Activated T-cell treated with anti-CD3 and anti-CD28 coated beads, Interleukin-2, amount 50 U/mL, for 4 hours (primary cell): ENCODE measurements at regions not wholly inside any gene's neighbourhood (a gene's known extent, or its start where the extent isn't known, plus 50 kb on each side); places are given as distances from the start of the nearest gene placed in this dataset.

Experiments
- ATAC-seq, 2 donors: fragments of 200-7000 bp; cut with Tn5 transposase; one replicate each; pipeline ENCODE4 v1.10.0; 2021
- DNase-seq: peaks from one replicate; pipeline ENCODE4 v3.0.0-alpha.2; 2020
- H3K27me3 Mint-ChIP-seq: one replicate; pipeline ENCODE4 v1.8.0; 2021; ENCODE audit warnings: low read depth, mixed read lengths
- H3K36me3 Mint-ChIP-seq: one replicate; pipeline ENCODE4 v1.8.0; 2022; ENCODE audit warnings: mixed read lengths; ENCODE audit not compliant: insufficient read depth
- H3K4me1 Mint-ChIP-seq: one replicate; pipeline ENCODE4 v1.8.0; 2021; ENCODE audit warnings: low read depth, mixed read lengths
- H3K4me3 Mint-ChIP-seq: one replicate; pipeline ENCODE4 v1.8.0; 2021; ENCODE audit warnings: mild to moderate bottlenecking, moderate library complexity, mixed read lengths
- H3K9me3 Mint-ChIP-seq: one replicate; pipeline ENCODE4 v1.8.0; 2021; ENCODE audit warnings: mixed read lengths

- Mint-ChIP-seq H3K36me3 (peaks cover 2% of the 10 kb centered on the region), H3K9me3 (peaks cover 9% of the 10 kb centered on the region), H3K4me1 (no peaks in the 10 kb centered on the region), H3K27me3 (no peaks in the 10 kb centered on the region), H3K4me3 (no peak overlapping the region)
- no peak for DNase-seq
- no peak for ATAC-seq
Measured at GRCh38 chr3:158882445-158882844, 80.6 kb downstream of the MFSD1 start.

GRCh38 chr3:158896729-158897128, 94.9 kb downstream of the MFSD1 start:
- Mint-ChIP-seq H3K36me3 (no peaks in the 10 kb centered on the region), H3K27me3 (peaks cover 2% of the 10 kb centered on the region), H3K9me3 (no peaks in the 10 kb centered on the region), H3K4me1 (no peaks in the 10 kb centered on the region), H3K4me3 (no peak overlapping the region)
- DNase-seq (no peak), ATAC-seq (no peak)

GRCh38 chr3:158906749-158907148, 104.9 kb downstream of the MFSD1 start:
- no peak for DNase-seq
- no peaks in the 10 kb centered on the region for H3K9me3 Mint-ChIP-seq
- ATAC-seq = no peak
- H3K27me3 Mint-ChIP-seq = peaks cover 6% of the 10 kb centered on the region
- H3K36me3 Mint-ChIP-seq = no peaks in the 10 kb centered on the region
- H3K4me1 Mint-ChIP-seq = no peaks in the 10 kb centered on the region
- no peak overlapping the region for H3K4me3 Mint-ChIP-seq

- H3K4me1 Mint-ChIP-seq = no peaks in the 10 kb centered on the region
- no peak for DNase-seq
- ATAC-seq = no peak
- H3K4me3 Mint-ChIP-seq = no peak overlapping the region
- H3K36me3 Mint-ChIP-seq = no peaks in the 10 kb centered on the region
- H3K9me3 Mint-ChIP-seq = no peaks in the 10 kb centered on the region
- peaks cover 6% of the 10 kb centered on the region for H3K27me3 Mint-ChIP-seq
Measured at GRCh38 chr3:158908187-158908734, 106.4 kb downstream of the MFSD1 start.

GRCh38 chr3:158909870-158910269, 108.0 kb downstream of the MFSD1 start:
- ATAC-seq (no peak), DNase-seq (no peak)
- Mint-ChIP-seq H3K9me3 (no peaks in the 10 kb centered on the region), H3K36me3 (no peaks in the 10 kb centered on the region), H3K4me3 (no peak overlapping the region), H3K27me3 (peaks cover 6% of the 10 kb centered on the region), H3K4me1 (no peaks in the 10 kb centered on the region)

GRCh38 chr3:158911586-158911985, 109.7 kb downstream of the MFSD1 start:
- DNase-seq (no peak), ATAC-seq (no peak)
- Mint-ChIP-seq H3K36me3 (no peaks in the 10 kb centered on the region), H3K4me3 (no peak overlapping the region), H3K27me3 (peaks cover 3% of the 10 kb centered on the region), H3K4me1 (no peaks in the 10 kb centered on the region), H3K9me3 (no peaks in the 10 kb centered on the region)

GRCh38 chr3:158912188-158912587, 110.3 kb downstream of the MFSD1 start:
- ATAC-seq (no peak), DNase-seq (no peak)
- Mint-ChIP-seq H3K4me3 (no peak overlapping the region), H3K4me1 (no peaks in the 10 kb centered on the region), H3K36me3 (no peaks in the 10 kb centered on the region), H3K27me3 (peaks cover 3% of the 10 kb centered on the region), H3K9me3 (no peaks in the 10 kb centered on the region)

GRCh38 chr3:158912621-158913020, 110.8 kb downstream of the MFSD1 start:
- DNase-seq = no peak
- H3K4me1 Mint-ChIP-seq = no peaks in the 10 kb centered on the region
- no peak for ATAC-seq
- H3K4me3 Mint-ChIP-seq = no peak overlapping the region
- no peaks in the 10 kb centered on the region for H3K36me3 Mint-ChIP-seq
- H3K27me3 Mint-ChIP-seq = no peaks in the 10 kb centered on the region
- H3K9me3 Mint-ChIP-seq = no peaks in the 10 kb centered on the region

- no peaks in the 10 kb centered on the region for H3K27me3 Mint-ChIP-seq
Measured at GRCh38 chr3:158916111-158916510, 114.3 kb downstream of the MFSD1 start.

GRCh38 chr3:158918008-158918407, 116.2 kb downstream of the MFSD1 start:
- H3K27me3 Mint-ChIP-seq = no peaks in the 10 kb centered on the region
- H3K9me3 Mint-ChIP-seq = no peaks in the 10 kb centered on the region
- H3K4me3 Mint-ChIP-seq = no peak overlapping the region
- H3K4me1 Mint-ChIP-seq = no peaks in the 10 kb centered on the region
- DNase-seq (no peak), ATAC-seq (no peak)
- H3K36me3 Mint-ChIP-seq = no peaks in the 10 kb centered on the region

More at GRCh38 chr3:158916111-158916510, 114.3 kb downstream of the MFSD1 start:
- no peak overlapping the region for H3K4me3 Mint-ChIP-seq
- H3K4me1 Mint-ChIP-seq = no peaks in the 10 kb centered on the region
- ATAC-seq = no peak
- no peaks in the 10 kb centered on the region for H3K36me3 Mint-ChIP-seq
- no peak for DNase-seq
- no peaks in the 10 kb centered on the region for H3K9me3 Mint-ChIP-seq

- Mint-ChIP-seq H3K27me3 (no peaks in the 10 kb centered on the region), H3K9me3 (no peaks in the 10 kb centered on the region), H3K4me3 (no peak overlapping the region), H3K36me3 (no peaks in the 10 kb centered on the region), H3K4me1 (no peaks in the 10 kb centered on the region)
- DNase-seq (no peak), ATAC-seq (no peak)
Measured at GRCh38 chr3:158918451-158918850, 116.6 kb downstream of the MFSD1 start.

- no peak for DNase-seq
- H3K27me3 Mint-ChIP-seq = no peaks in the 10 kb centered on the region
- no peaks in the 10 kb centered on the region for H3K36me3 Mint-ChIP-seq
- H3K4me1 Mint-ChIP-seq = no peaks in the 10 kb centered on the region
- H3K4me3 Mint-ChIP-seq = no peak overlapping the region
- no peak for ATAC-seq
- no peaks in the 10 kb centered on the region for H3K9me3 Mint-ChIP-seq
Measured at GRCh38 chr3:158920371-158920770, 118.5 kb downstream of the MFSD1 start.

GRCh38 chr3:158925021-158925420, 123.2 kb downstream of the MFSD1 start:
- no peak for ATAC-seq
- DNase-seq = no peak
- no peaks in the 10 kb centered on the region for H3K36me3 Mint-ChIP-seq
- H3K27me3 Mint-ChIP-seq = no peaks in the 10 kb centered on the region
- H3K9me3 Mint-ChIP-seq = no peaks in the 10 kb centered on the region
- no peaks in the 10 kb centered on the region for H3K4me1 Mint-ChIP-seq
- no peak overlapping the region for H3K4me3 Mint-ChIP-seq

GRCh38 chr3:158925828-158926494, 124.1 kb downstream of the MFSD1 start:
- ATAC-seq (no peak), DNase-seq (no peak)
- H3K27me3 Mint-ChIP-seq = no peaks in the 10 kb centered on the region
- no peaks in the 10 kb centered on the region for H3K4me1 Mint-ChIP-seq
- H3K4me3 Mint-ChIP-seq = no peak overlapping the region
- no peaks in the 10 kb centered on the region for H3K9me3 Mint-ChIP-seq
- no peaks in the 10 kb centered on the region for H3K36me3 Mint-ChIP-seq

GRCh38 chr3:158935846-158936245, 134.0 kb downstream of the MFSD1 start:
- DNase-seq (no peak), ATAC-seq (no peak)
- Mint-ChIP-seq H3K27me3 (peaks cover 10% of the 10 kb centered on the region), H3K4me1 (no peaks in the 10 kb centered on the region), H3K9me3 (peaks cover 4% of the 10 kb centered on the region), H3K4me3 (no peak overlapping the region), H3K36me3 (no peaks in the 10 kb centered on the region)
